NCI-H460 (cell line): ENCODE measurements at regions not wholly inside any gene's neighbourhood (a gene's known extent, or its start where the extent isn't known, plus 50 kb on each side); places are given as distances from the start of the nearest gene placed in this dataset.

ENCODE experiments used
- DNase-seq: peaks from one replicate; pipeline ENCODE4 v3.0.0-alpha.2; 2016; ENCODE audit warnings: low read depth; ENCODE audit errors: extremely low read depth

DNA sequence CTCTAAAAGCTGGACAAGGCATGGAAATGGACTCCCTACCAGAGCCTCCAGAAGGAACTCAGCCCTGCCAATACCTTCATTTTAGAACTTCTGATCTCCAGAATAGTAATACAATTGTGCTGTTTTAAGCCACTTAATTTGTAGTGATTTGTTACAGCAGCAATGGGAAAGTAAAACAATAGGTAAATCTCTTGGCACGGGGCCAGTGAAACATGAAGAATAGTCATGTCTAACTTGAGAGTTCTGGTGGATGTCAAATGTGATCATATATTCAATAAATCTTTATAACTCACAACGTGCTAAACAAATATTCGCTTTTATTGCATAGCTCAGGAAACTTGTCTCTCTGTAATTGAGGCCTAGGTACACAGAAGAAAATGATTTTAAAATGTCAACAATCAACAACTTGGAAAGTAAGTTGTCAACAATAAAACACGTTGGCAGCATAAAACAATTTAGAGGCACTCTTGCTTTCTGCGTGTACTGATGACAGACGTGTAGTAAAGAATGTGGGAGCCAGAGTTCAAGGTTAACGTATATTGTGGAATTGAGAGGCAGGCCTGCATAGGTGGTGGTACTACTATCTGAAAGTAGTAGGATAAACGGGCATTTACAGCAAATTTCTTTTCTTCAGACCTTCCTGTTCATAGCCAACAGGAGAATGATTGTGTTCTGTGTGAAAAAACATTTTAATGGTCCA lies 140.5 kb upstream of the OPRM1 start:
- DNase-seq = no peak

DNA sequence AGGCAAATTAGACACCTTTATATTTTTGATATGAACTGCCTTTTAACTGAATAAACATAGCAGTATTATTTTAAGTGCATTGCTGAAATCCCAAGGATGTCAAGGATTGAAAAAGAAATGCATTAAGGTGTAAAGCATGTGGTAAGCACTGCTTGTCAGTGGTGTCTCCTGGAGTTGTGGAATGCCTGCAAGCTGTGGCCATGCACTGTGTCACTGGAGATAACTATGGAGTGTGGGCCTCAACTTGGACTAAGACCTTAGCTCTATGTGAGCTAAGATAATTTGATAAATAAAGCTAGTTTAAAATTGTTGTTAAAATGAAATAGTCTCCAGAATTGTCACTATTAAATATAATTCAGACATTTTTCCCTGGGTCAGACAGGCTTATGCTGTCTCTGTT lies 156.6 kb upstream of the OPRM1 start:
- DNase-seq = no peak

DNA sequence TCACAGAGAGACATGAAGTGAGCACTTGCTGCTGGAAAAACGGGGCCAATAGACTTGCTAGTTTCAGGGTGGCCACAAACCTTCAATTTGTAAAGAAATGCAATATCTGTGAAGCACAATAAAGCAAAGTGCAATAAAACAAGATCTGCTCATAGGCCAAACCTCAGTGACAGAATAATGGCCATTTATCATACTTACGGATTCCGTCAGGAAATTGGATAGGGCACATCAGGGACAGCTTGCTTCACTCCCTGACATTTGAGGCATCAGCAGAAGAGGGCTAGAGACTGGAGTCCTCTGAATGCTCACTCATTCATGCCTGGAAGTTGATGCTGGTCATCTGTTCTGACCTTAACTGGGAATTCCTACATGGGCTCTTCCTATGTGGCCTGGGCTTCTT lies 165.5 kb upstream of the OPRM1 start:
- DNase-seq = no peak

DNA sequence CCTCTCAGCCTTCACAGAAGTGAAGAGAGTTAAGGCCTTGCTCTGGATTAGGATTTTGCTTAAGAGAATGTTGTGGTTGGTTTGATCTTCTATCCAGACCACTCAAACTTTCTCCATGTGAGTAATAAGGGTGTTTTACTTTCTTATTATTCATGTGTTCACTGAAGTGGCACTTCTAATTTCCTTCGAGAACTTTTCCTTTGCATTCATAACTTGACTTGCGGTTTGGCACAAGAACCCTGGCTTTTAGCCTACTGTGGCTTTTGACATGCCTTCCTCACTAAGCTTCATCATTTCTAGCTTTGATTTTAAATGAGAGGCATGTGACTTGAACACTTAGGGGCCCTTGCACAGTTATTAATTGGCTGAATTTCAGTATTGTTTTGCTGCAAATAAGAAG lies 166.1 kb upstream of the OPRM1 start:
- DNase-seq = no peak

DNA sequence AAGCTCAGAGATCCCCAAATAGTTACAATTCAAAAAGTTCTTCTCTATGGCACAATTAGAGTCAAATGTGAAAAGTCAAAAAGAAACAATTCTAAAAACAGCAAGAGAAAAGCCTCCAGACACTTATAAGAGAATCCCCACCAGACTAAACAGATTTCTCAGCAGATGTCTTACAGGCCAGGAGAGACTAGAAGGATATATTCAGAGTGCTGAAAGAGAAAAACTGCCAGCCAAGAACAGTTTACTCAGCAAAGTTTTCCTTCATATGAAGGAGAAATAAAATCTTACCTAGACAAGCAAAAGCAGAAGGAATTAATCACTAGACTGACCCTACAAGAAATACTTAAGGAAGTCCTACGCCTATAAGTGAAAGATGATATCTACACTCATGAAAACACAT lies 176.1 kb upstream of the OPRM1 start:
- DNase-seq = no peak

DNA sequence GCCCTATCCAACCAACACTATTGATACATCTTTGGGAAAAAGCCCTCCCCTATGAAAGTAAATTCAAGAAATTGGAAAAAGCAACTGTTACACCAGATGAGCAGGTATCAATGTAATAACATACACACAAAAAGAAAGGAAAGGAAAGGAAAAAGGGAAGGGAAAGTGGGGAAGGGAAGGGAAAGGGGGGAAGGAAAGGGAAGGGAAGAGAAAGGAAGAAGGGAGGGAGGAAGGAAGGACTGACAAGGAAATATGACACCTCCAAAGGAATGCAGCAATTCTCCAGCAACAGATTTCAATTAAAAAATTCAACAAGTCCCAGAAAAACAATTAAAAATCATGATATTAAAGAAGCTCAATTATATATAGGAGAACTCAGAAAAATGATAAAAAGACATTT lies 176.9 kb upstream of the OPRM1 start:
- no peak for DNase-seq

DNA sequence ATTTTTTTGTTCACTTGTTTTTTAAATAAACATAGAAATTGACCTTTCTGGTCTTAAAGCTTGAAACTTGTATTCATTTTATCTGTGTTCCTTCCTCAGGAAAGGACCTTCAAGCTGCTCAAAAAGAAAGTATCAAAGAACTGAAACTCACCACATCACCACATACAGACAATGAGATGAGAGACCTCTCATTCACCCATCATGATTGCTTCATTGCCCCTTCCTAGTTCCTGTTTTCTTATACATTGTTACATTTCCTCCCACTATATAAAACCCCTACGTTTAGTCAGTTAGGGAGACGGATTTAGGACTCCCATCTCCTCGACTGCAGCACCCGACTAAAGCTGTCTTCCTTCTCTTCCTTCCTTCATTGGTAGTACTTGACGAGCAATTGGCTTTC lies 180.5 kb upstream of the OPRM1 start:
- DNase-seq = no peak

DNA sequence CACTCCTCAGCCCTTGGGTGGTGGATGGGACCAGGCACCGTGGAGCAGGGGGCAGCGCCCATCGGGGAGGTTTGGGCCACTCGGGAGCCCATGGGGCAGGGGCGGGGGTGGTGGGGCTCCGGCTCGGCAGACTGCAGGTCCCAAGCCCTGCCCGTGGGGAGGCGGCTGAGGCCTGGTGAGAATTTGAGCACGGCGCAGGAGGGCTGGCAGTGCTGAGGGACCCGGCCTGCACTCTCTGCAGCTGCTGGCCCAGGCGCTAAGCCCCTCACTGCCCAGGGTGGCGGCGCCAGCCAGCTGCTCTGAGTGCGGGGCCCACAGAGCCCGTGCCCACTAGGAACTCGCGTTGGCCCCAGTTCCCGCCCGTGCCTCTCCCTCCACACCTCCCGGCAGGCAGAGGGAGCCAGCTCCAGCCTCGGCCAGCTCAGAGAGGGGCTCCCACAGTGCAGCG lies 182.1 kb upstream of the OPRM1 start:
- DNase-seq = no peak

DNA sequence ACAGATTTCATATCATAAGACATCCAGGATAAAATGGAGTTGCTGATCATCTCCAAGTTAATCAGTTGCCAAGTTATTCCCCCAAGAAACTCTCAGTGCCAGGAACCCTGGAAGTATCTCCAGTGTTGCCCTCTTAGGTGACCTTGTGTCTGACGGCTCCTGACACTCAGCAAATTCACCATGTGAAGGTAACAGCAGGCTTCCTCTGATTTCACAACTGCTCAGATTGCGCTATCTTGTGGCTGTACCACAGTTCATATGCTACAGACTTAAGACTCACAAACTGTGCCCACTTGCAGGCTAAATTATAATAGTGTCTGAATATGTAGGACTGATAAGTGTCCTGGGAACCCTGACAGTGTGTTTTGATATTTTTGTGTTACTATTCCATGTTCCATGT lies 186.6 kb upstream of the OPRM1 start:
- no peak for DNase-seq

DNA sequence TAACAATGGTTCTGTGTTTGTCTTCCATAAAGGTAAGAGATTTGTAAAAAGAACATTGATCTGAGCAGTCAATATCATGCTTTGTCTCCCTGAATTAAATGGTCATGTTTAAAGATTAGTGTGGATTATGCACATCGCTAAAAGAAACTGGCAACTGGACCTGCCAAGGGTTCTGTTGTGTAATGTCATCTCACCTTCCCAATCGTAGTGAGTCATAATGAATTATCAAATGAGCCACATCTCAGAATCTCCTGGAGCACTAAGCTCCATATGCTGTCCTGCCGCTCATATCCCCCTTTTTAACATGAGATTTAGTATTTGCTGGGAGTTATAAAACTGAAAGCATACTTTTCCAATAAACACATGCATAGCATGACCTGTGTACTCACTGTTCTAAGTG lies 187.0 kb upstream of the OPRM1 start:
- DNase-seq = no peak

DNA sequence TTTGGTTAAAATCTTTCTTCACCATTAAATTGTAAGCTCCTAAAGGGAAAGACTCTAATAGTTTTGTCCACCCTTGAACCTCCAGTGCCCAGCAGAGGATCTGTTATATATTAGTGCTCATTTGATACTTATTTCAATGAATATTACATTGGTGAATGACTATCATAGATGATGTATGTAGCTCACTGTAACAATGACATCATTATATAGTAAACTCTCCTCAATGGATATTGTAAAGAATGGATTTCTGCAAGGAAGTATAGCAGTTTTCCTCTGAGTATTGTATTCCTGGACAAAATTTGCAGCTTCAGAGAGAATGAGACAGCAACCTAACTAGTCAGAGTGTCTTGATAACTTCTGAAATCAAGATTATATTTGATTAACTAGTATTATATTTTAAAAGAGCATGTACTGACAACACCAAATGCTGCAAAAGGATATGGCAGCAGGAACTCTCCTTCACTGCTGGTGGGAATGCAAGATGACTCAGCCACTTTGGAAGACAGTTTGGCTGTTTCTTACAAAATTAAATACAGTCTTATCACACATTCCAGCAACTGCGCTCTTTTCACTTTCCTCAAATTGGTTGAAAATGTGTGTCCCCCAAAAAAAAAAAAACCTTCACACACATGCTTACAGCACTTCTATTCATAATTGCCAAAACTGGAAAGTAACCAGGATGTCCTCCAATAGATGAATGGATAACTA lies 189.8 kb upstream of the OPRM1 start:
- DNase-seq = no peak

DNA sequence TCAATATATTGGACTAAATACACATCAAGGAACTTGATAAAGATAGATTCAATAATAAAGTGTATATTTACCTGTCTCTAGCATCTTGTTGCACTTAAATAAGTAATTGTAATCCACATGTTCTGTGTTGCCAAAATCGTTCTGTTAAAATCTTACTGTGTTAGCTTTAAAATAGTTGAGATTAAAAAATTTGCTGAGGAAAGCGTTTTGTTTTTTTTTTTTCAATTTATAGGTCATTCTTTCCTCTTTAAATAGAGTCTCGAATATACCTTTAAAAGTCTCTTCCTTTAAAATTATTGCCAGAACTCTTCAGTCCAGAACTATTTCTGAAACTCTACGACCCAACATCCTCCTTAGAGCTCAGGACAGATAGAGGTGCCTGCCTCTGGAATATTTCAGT lies 195.6 kb upstream of the OPRM1 start:
- no peak for DNase-seq

DNA sequence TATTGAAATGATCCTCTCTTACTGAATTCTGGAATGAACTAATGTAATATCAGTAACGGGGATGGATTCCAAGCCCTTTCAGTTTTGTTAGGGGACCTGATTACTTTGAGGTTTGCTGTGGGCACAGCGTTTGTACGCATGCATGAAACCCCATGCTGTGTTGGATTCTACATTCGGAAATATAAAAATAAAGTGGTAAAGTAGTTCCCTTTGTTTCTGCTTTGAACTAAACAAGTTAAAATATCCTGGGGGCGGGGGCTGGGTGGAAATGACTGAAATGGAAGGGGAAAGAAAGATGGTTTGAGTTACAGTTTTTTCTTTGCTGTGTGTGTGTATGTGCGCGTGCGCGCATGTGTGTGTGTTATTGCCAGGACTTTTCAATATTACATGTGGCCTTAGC lies 196.5 kb upstream of the OPRM1 start:
- DNase-seq = no peak

DNA sequence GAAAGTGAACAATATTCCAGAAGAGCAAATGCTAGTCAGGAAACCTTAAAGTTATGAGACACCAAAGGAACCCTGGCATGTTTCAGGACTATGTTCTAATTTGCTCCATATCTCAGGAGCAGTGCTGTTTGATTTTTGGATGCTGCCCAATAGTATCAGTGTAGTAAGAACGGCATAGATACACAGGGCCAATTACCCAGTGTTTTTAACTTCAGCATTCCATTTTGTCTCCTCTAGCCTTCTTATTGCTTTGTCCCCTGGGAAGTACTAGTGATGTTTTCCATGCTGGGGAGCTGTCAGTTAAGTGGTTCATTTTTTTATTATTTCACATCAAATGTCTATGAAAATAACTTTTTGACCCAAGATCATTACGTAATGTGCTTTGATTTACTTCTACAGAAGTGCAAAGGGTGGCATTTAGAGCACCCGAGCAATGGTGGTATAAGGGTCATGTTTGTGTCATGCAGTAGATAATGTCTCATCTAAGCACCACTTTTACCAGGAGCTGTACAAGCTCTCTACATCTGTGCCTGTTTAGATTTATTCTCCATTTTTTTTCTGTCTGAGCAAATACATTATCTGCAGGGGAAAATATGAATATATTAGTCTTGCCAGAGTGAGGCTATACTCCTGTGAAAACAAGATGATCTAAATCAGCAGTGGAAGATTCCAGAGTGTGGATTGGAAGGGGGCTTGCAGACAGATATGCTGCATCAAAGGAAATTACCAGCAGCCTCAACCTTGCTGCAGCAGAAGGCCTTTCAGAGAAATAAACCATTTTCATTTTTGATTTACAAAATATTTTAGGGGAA lies 198.8 kb upstream of the OPRM1 start:
- DNase-seq = no peak

DNA sequence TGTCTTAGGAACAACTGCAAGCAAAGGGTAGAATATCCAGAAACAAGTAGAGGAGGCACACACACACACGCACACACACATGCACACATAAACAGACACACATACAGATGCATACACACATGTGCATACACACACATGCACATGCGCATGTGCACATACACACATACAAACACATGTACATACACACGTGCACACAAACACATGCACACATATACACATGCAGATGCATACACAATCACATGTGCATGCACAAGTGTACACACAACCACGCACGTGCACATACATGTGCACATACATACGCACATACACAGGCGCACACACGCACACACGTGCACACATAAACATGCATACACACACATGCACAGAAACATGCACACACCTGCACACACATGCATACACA lies 206.5 kb upstream of the OPRM1 start:
- no peak for DNase-seq

DNA sequence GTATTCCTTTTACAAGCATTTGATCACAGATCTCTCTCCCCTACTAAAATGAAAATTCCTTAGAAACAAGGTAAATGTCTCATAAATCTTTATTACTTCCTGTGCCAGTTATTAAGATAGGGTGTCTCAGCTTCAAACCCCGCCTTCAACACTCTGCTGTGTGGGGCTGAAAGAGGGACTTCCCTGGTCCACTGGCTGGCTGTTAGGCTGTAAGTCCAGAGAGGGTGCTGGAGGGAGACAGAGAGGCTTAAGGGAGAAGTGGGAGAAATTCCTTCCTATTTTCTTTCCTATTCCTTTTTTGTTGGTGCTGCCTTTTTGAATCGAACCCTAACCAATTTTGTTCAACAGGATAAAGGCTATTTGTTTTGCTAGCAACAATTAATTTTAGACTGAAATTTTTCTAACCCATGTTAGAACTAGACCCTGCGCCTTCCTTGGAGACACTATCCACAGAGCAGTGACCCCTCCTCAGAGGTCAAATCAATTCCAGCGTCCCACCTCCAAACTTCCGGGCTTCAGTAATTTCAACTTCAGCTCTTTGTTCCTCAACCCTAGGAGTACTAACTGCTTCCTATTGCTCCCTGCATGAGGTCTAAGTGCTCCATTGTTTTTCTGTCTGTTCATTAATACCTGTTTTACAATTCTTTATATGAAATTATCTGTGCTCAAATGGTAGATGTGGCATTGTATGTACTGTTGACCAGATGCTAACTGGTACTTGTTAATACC lies 207.5 kb upstream of the OPRM1 start:
- DNase-seq = no peak

DNA sequence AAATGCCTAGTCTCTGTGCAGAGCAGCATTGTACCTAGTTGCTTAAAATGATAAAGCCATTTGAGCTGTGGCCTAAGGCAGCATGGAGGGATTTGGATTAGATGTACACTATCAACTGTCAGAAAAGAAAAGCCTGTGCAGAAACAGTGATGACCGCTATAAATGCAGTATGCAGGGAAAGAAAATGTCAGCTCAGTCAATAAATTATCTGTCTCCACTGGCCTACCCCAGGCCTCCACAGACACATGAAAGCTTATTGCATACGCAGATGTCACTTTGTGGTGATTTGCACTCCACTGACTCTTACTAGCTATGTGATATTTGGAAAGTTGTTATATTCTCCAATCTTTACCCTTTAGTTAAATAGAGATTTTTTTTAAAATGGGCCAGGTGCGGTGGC lies 221.9 kb upstream of the OPRM1 start:
- DNase-seq = no peak

DNA sequence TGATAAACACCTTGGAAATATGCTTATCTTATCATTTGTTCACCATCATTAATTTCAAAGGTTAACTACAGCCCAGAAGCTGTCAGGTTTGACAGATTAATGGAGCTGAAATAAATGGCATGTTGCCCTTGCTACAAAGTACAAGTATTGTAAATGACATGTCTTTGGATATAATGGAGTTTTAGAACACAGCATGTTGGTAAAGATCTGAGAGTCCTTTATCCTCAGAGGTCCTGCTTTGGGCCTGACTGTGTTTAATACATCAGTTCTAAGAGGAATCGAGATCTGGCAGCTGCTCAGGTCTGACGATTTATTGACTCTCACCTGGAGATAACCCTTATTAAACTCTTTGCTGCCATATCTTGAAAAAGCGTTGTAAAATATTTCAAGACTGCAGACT lies 222.7 kb upstream of the OPRM1 start:
- DNase-seq = no peak

DNA sequence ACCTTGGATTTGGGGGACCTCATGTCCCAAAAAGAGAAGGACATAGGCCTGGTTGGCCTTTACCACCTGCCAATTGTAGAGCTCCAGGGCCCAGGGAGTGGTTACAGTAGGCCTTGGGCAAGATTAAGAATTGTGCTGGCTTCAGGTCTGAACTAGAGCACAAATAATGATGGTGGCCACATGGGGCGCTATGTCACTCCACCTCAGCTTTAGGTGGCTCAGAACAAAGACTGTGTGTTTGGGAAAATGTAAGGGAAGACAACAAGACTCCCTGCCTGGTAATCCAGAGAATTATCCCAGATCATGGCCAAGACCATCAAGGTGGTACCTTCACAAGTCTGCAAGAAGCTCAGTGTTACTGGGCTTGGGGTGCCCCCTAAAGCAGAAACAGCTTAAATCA lies 224.9 kb upstream of the OPRM1 start:
- no peak for DNase-seq

DNA sequence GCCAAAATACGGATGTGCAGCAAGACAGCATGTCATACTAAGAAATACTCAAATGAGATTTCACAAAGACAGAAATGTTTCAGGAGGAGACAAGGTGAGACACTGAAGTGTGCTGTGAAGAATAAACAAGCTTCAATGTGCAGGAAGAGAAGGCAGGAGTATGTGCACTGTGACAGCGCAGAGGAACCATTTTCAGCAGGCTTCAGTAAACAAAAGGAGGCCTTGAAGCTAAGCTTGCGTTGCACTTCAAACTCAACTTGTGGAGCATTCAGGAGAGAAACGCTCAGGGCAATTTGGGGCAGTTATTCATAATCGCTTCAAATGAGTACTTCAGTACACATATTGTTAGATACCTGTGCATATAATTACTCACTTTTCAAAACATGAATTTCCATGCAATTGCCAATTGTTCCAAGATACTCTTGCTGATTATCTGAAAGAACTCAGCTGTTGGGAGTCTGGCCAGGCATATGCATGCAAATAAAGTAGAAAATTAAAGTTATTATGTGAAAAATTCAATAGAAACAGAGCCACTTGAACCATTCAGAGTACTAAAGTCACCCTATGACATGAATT lies 234.2 kb upstream of the OPRM1 start:
- DNase-seq = no peak

DNA sequence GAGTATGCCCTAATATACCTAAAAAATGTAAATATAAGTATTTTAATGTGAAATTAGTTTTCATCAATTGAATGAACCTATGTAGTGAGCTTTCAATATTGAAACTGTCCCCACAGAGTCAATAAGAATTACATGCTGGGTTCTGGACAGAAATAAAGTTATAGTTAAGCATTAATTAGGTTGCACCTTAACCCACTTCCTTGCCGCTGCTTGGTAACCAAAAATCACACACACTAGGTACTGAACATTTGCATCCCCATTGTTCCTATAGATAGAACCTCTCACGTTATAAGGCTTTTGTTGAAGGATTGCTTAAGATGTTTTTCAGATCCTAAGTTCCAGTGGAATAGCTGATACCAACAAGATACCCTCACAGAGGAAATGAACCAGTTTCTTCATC lies 237.1 kb upstream of the OPRM1 start:
- no peak for DNase-seq
